Neural cell (in vitro differentiated cells): ENCODE measurements at regions not wholly inside any gene's neighbourhood (a gene's known extent, or its start where the extent isn't known, plus 50 kb on each side); places are given as distances from the start of the nearest gene placed in this dataset.

Experiments used
- H2AFZ ChIP-seq: fragments of 200-600, 300-800 bp; sonication (generic), shearing (Covaris generic); 2 replicates; pipeline ENCODE4 v1.6.0; 2014; ENCODE audit warnings: low read depth, mild to moderate bottlenecking, antibody characterized with exemption, low read length, moderate library complexity
- H3F3A ChIP-seq: fragments of 200-600 bp; shearing (Covaris generic); 2 replicates; pipeline ENCODE4 v1.6.1; 2016; ENCODE audit warnings: mild to moderate bottlenecking, moderate library complexity, mixed read lengths, antibody characterized with exemption, low read length; ENCODE audit not compliant: insufficient read depth, poor library complexity, severe bottlenecking
- H3K27ac ChIP-seq: fragments of 200-600, 300-800 bp; sonication (generic), shearing (Covaris generic); 2 replicates; pipeline ENCODE4 v1.5.1; 2014; ENCODE audit warnings: mild to moderate bottlenecking, low read length, moderate library complexity
- H3K27me3 ChIP-seq: fragments of 300-800, 200-600 bp; sonication (generic), shearing (Covaris generic); 2 replicates; pipeline ENCODE4 v1.6.0; 2014; ENCODE audit warnings: mild to moderate bottlenecking, low read depth, low read length, moderate library complexity; ENCODE audit not compliant: insufficient read depth
- H3K36me3 ChIP-seq: fragments of 300-800, 200-600 bp; sonication (generic), shearing (Covaris generic); 2 replicates; pipeline ENCODE4 v1.5.1; 2014; ENCODE audit warnings: mild to moderate bottlenecking, antibody characterized with exemption, low read length, moderate library complexity; ENCODE audit not compliant: insufficient read depth
- H3K4me2 ChIP-seq: fragments of 300-800, 200-600 bp; sonication (generic), shearing (Covaris generic); 2 replicates; pipeline ENCODE4 v1.6.0; 2014; ENCODE audit warnings: mild to moderate bottlenecking, low read length
- H3K4me3 ChIP-seq: fragments of 300-800, 200-600 bp; sonication (generic), shearing (Covaris generic); 2 replicates; pipeline ENCODE4 v1.5.1; 2014; ENCODE audit warnings: mild to moderate bottlenecking, low read length, moderate library complexity
- H3K79me2 ChIP-seq: fragments of 200-600 bp; shearing (Covaris generic); replicated peaks from 2 replicates; pipeline ENCODE4 v1.6.0; 2014; ENCODE audit warnings: mild to moderate bottlenecking, low read length, moderate library complexity; ENCODE audit not compliant: insufficient read depth
- H3K9ac ChIP-seq: fragments of 300-800, 200-600 bp; sonication (generic), shearing (Covaris generic); 2 replicates; pipeline ENCODE4 v1.6.1; 2016; ENCODE audit warnings: mild to moderate bottlenecking, low read length, mixed read lengths
- H3K9me2 ChIP-seq: fragments of 200-600 bp; shearing (Covaris generic); 2 replicates; pipeline ENCODE4 v1.6.1; 2016; ENCODE audit warnings: mild to moderate bottlenecking, low read length, mixed read lengths; ENCODE audit not compliant: insufficient read depth
- H3K9me3 ChIP-seq: fragments of 200-600, 300-800 bp; sonication (generic), shearing (Covaris generic); 2 replicates; pipeline ENCODE4 v1.6.1; 2016; ENCODE audit warnings: mild to moderate bottlenecking, mixed run types, low read length, moderate library complexity, mixed read lengths
- H4K20me1 ChIP-seq: fragments of 200-600 bp; shearing (Covaris generic); 2 replicates; pipeline ENCODE4 v1.6.1; 2016; ENCODE audit warnings: mild to moderate bottlenecking, mixed run types; ENCODE audit not compliant: insufficient read depth
- CTCF ChIP-seq: fragments of 450-650 bp; IDR thresholded peaks from 2 replicates; pipeline ENCODE4 v1.5.1; 2014; ENCODE audit warnings: antibody characterized with exemption, mild to moderate bottlenecking, moderate library complexity; ENCODE audit not compliant: poor library complexity, severe bottlenecking
- EP300 ChIP-seq: fragments of 450-650 bp; conservative IDR thresholded peaks from 2 replicates; pipeline ENCODE4 v1.6.1; 2014; ENCODE audit warnings: antibody characterized with exemption, mild to moderate bottlenecking, moderate library complexity; ENCODE audit not compliant: poor library complexity, severe bottlenecking
- EZH2 ChIP-seq: fragments of 200-600, 300-800 bp; shearing (Covaris generic), sonication (generic); IDR thresholded peaks from 2 replicates; pipeline ENCODE4 v1.6.1; 2014; ENCODE audit warnings: antibody characterized with exemption, low read length, borderline replicate concordance, mild to moderate bottlenecking; ENCODE audit not compliant: insufficient read depth, poor library complexity, severe bottlenecking
- MXI1 ChIP-seq: fragments of 450-650 bp; conservative IDR thresholded peaks from 2 replicates; pipeline ENCODE4 v1.6.1; 2014; ENCODE audit warnings: antibody characterized with exemption, mild to moderate bottlenecking; ENCODE audit not compliant: poor library complexity, severe bottlenecking
- POLR2AphosphoS5 ChIP-seq: IDR thresholded peaks from 2 replicates; pipeline ENCODE4 v1.6.1; 2012
- RAD21 ChIP-seq: fragments of 450-650 bp; conservative IDR thresholded peaks from 2 replicates; pipeline ENCODE4 v1.6.1; 2014; ENCODE audit warnings: antibody characterized with exemption, mild to moderate bottlenecking, moderate library complexity
- REST ChIP-seq: IDR thresholded peaks from 2 replicates; pipeline ENCODE4 v1.6.1; 2012; ENCODE audit warnings: borderline replicate concordance
- SMC3 ChIP-seq: fragments of 450-650 bp; conservative IDR thresholded peaks from 2 replicates; pipeline ENCODE4 v1.6.1; 2014; ENCODE audit warnings: antibody characterized with exemption, mild to moderate bottlenecking, moderate library complexity; ENCODE audit not compliant: poor library complexity
- TAF1 ChIP-seq: IDR thresholded peaks from 2 replicates; pipeline ENCODE4 v1.6.1; 2012; ENCODE audit warnings: low read depth

GRCh38 chr14:55761651-55762050 lies 181.6 kb downstream of the KTN1 start:
- no peaks in the 10 kb centered on the region for H3K9me2 ChIP-seq
- H3K79me2 ChIP-seq = no peaks in the 10 kb centered on the region
- H3K4me2 ChIP-seq = no peak overlapping the region
- no peak for TF ChIP-seq EP300
- TF ChIP-seq POLR2AphosphoS5 = no peak
- no peak for TF ChIP-seq RAD21
- no peak for TF ChIP-seq CTCF
- TF ChIP-seq EZH2 = no peak
- no peak for TF ChIP-seq TAF1
- no peak for TF ChIP-seq MXI1
- TF ChIP-seq REST = no peak
- TF ChIP-seq SMC3 = no peak
- H3F3A ChIP-seq = no peaks in the 10 kb centered on the region
- no peak overlapping the region for H3K9ac ChIP-seq
- no peaks in the 10 kb centered on the region for H3K27me3 ChIP-seq
- H4K20me1 ChIP-seq = no peaks in the 10 kb centered on the region
- no peaks in the 10 kb centered on the region for H3K36me3 ChIP-seq
- H3K27ac ChIP-seq = no peak overlapping the region
- H3K9me3 ChIP-seq = peaks cover 4% of the 10 kb centered on the region
- H3K4me3 ChIP-seq = no peak overlapping the region
- H2AFZ ChIP-seq = no peak overlapping the region

- H3K4me2 ChIP-seq = no peak overlapping the region
- H3K27ac ChIP-seq = no peak overlapping the region
- H3F3A ChIP-seq = no peaks in the 10 kb centered on the region
- no peaks in the 10 kb centered on the region for H3K27me3 ChIP-seq
- no peak overlapping the region for H3K4me3 ChIP-seq
- H3K9ac ChIP-seq = no peak overlapping the region
- no peaks in the 10 kb centered on the region for H3K36me3 ChIP-seq
- no peak overlapping the region for H2AFZ ChIP-seq
- H3K9me2 ChIP-seq = no peaks in the 10 kb centered on the region
- H3K79me2 ChIP-seq = no peaks in the 10 kb centered on the region
- TF ChIP-seq EZH2 = no peak
- TF ChIP-seq SMC3 = no peak
- TF ChIP-seq EP300 = no peak
- no peak for TF ChIP-seq MXI1
- TF ChIP-seq TAF1 = no peak
- no peak for TF ChIP-seq RAD21
- H3K9me3 ChIP-seq = peaks cover 4% of the 10 kb centered on the region
- no peaks in the 10 kb centered on the region for H4K20me1 ChIP-seq
These were observed 182.7 kb downstream of the KTN1 start for GRCh38 chr14:55762595-55763232.
